ENCODE measurements at regions not wholly inside any gene's neighbourhood (a gene's known extent, or its start where the extent isn't known, plus 50 kb on each side); places are given as distances from the start of the nearest gene placed in this dataset.

GRCh38 chr16:47887496-47887895 is 268.3 kb downstream of the ABCC12 start:
- Histone ChIP-seq H3K27ac (ENCODE audit: low read depth, low read length, poor library complexity, severe bottlenecking) (no peak overlapping the region), H3K4me2 (ENCODE audit: low read length) (no peak overlapping the region), H3K79me2 (ENCODE audit: insufficient read depth, low read length) (no peaks in the 10 kb centered on the region), H3K4me1 (ENCODE audit: insufficient read depth, low read length, severe bottlenecking) (no peaks in the 10 kb centered on the region), H3K27me3 (ENCODE audit: insufficient read depth, low read length) (no peaks in the 10 kb centered on the region), H3K9me3 (ENCODE audit: low read length) (no peaks in the 10 kb centered on the region), H3F3A (ENCODE audit: insufficient read depth, low read length) (no peaks in the 10 kb centered on the region), H3K36me3 (ENCODE audit: insufficient read depth, low read length) (no peaks in the 10 kb centered on the region), H4K20me1 (ENCODE audit: insufficient read depth, low read length) (no peaks in the 10 kb centered on the region), H2AFZ (ENCODE audit: low read length) (no peak overlapping the region), H3K9ac (ENCODE audit: low read length) (no peak overlapping the region), H3K9me2 (ENCODE audit: low read depth, low read length) (no peaks in the 10 kb centered on the region), H3K4me3 (ENCODE audit: low read depth, low read length, poor library complexity, severe bottlenecking) (no peak overlapping the region)
- no peak for TF ChIP-seq EZH2 (IDR thresholded peaks at IDR 0.05; ENCODE audit: borderline replicate concordance, low read length)
- TF ChIP-seq CTCF (IDR thresholded peaks at IDR 0.05; ENCODE audit: low read length), result no peak

DNA sequence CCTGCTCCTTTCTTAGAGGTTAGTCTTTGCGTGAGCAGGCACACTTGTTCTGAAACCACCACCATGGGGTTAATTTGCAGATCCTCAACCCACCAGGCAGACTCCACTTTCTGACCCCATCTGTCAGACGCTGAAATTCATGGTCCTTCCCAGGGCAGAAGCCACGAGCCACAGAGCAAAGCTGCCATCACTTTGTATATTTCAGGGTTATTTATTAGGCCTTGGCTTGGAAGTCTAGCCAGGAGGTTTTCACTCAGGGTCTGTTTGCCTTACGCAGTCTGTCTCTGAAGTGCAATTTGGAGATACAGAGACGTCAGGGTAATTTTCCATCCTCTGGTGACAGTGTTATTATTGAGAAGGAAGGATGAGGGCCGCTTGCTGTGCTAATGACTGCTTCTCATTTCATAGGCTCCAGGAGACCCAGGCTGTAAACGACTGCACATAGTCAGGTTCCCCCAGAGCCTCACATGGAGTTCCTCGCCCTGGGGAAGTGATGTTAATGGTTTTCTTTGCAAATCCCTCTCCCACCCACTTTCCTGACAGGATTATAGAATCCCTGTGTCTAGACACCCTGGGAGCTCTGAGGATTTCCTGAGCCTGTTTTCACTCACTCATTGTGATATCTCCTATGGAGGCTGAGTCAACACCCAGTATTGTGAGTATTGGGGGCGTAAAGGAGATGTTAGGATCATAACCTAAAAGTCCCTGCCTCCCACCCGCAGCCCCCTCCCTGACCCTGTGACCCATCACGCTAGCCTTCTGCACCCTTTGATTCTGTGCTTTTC is 269.0 kb downstream of the ABCC12 start:
- H3K27me3 ChIP-seq (ENCODE audit: insufficient read depth, low read length), result no peaks in the 10 kb centered on the region
- no peaks in the 10 kb centered on the region for H3K4me1 ChIP-seq (ENCODE audit: insufficient read depth, low read length, severe bottlenecking)
- H3K27ac ChIP-seq (ENCODE audit: low read depth, low read length, poor library complexity, severe bottlenecking), result no peak overlapping the region
- H3K9me3 ChIP-seq (ENCODE audit: low read length), result no peaks in the 10 kb centered on the region
- H2AFZ ChIP-seq (ENCODE audit: low read length), result no peak overlapping the region
- H3K36me3 ChIP-seq (ENCODE audit: insufficient read depth, low read length), result no peaks in the 10 kb centered on the region
- H3K9ac ChIP-seq (ENCODE audit: low read length), result no peak overlapping the region
- no peaks in the 10 kb centered on the region for H3K79me2 ChIP-seq (ENCODE audit: insufficient read depth, low read length)
- no peaks in the 10 kb centered on the region for H4K20me1 ChIP-seq (ENCODE audit: insufficient read depth, low read length)
- TF ChIP-seq EZH2 (IDR thresholded peaks at IDR 0.05; ENCODE audit: borderline replicate concordance, low read length) (no peak), CTCF (IDR thresholded peaks at IDR 0.05; ENCODE audit: low read length) (no peak)
- no peak overlapping the region for H3K4me2 ChIP-seq (ENCODE audit: low read length)
- H3F3A ChIP-seq (ENCODE audit: insufficient read depth, low read length), result no peaks in the 10 kb centered on the region
- H3K4me3 ChIP-seq (ENCODE audit: low read depth, low read length, poor library complexity, severe bottlenecking), result no peak overlapping the region
- H3K9me2 ChIP-seq (ENCODE audit: low read depth, low read length), result no peaks in the 10 kb centered on the region

DNA sequence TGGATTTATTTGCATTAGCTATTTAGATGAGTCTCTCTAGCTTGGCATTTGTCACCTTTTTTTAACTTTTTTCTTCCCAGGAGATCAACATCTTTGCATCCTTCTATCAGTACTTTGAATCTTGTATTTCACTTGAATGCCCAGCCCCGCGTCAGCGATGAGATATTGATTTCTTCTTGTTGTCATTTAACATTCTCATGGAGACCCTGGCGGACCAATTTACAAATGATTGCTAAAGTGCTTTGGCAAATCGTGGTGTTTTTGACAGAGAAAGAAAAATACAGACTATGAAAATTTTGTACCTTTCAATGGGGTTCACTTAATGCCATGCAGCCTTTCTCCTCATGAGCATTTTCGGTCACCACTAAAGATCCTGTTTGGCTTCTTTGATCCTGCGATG is 269.7 kb downstream of the ABCC12 start:
- H2AFZ ChIP-seq (ENCODE audit: low read length), result no peak overlapping the region
- no peaks in the 10 kb centered on the region for H4K20me1 ChIP-seq (ENCODE audit: insufficient read depth, low read length)
- TF ChIP-seq EZH2 (IDR thresholded peaks at IDR 0.05; ENCODE audit: borderline replicate concordance, low read length) (no peak), CTCF (IDR thresholded peaks at IDR 0.05; ENCODE audit: low read length) (no peak)
- no peak overlapping the region for H3K4me2 ChIP-seq (ENCODE audit: low read length)
- no peaks in the 10 kb centered on the region for H3F3A ChIP-seq (ENCODE audit: insufficient read depth, low read length)
- no peaks in the 10 kb centered on the region for H3K79me2 ChIP-seq (ENCODE audit: insufficient read depth, low read length)
- no peaks in the 10 kb centered on the region for H3K4me1 ChIP-seq (ENCODE audit: insufficient read depth, low read length, severe bottlenecking)
- H3K9me3 ChIP-seq (ENCODE audit: low read length), result no peaks in the 10 kb centered on the region
- no peak overlapping the region for H3K4me3 ChIP-seq (ENCODE audit: low read depth, low read length, poor library complexity, severe bottlenecking)
- H3K27ac ChIP-seq (ENCODE audit: low read depth, low read length, poor library complexity, severe bottlenecking), result no peak overlapping the region
- no peaks in the 10 kb centered on the region for H3K27me3 ChIP-seq (ENCODE audit: insufficient read depth, low read length)
- no peaks in the 10 kb centered on the region for H3K36me3 ChIP-seq (ENCODE audit: insufficient read depth, low read length)
- H3K9ac ChIP-seq (ENCODE audit: low read length), result no peak overlapping the region
- no peaks in the 10 kb centered on the region for H3K9me2 ChIP-seq (ENCODE audit: low read depth, low read length)

All from OCI-LY1 (cell line).